Activated B cell treated with CpG ODN at 0.5 μM for 24 hours (primary cell): ENCODE measurements at regions not wholly inside any gene's neighbourhood (a gene's known extent, or its start where the extent isn't known, plus 50 kb on each side); places are given as distances from the start of the nearest gene placed in this dataset.

Experiments
- ATAC-seq: fragments of 200-7000 bp; cut with Tn5 transposase; one replicate; pipeline ENCODE4 v1.10.0; 2021; ENCODE audit warnings: low read depth, mild to moderate bottlenecking, moderate library complexity
- CTCF ChIA-PET: fragments of 350-600 bp; sonication (Branson Sonifier 250); formaldehyde crosslinking; loops from one replicate; lab custom pipeline; 2021; ENCODE audit warnings: antibody characterized with exemption; lab: Charles Lee
- POLR2A ChIA-PET: fragments of 350-600 bp; sonication (Branson Sonifier 250); formaldehyde crosslinking; loops from one replicate; lab custom pipeline; 2021; ENCODE audit warnings: antibody characterized with exemption; lab: Charles Lee
- DNase-seq: peaks from one replicate; pipeline ENCODE4 v3.0.0; 2022
- H3K27ac Mint-ChIP-seq: one replicate; pipeline ENCODE4 v1.8.0; 2020; ENCODE audit warnings: mixed read lengths
- H3K27me3 Mint-ChIP-seq: one replicate; pipeline ENCODE4 v1.8.0; 2021; ENCODE audit warnings: mixed read lengths
- H3K36me3 Mint-ChIP-seq: one replicate; pipeline ENCODE4 v1.8.0; 2021; ENCODE audit warnings: low read depth, mixed read lengths
- H3K4me1 Mint-ChIP-seq: one replicate; pipeline ENCODE4 v1.8.0; 2021; ENCODE audit warnings: mixed read lengths
- H3K4me3 Mint-ChIP-seq: one replicate; pipeline ENCODE4 v1.8.0; 2020; ENCODE audit warnings: mild to moderate bottlenecking, mixed read lengths
- H3K9me3 Mint-ChIP-seq: one replicate; pipeline ENCODE4 v1.8.0; 2020; ENCODE audit warnings: mixed read lengths
- intact Hi-C: fragments of 100-400 bp; cut with micrococcal nuclease; formaldehyde crosslinking; loops from one replicate; pipeline ENCODE4 v1.15.1; 2024
- TF ChIP-seq, protein P1 (sequence below): fragments of 200-600 bp; IDR thresholded peaks from one replicate; pipeline ENCODE4 v1.8.0; 2022; ENCODE audit warnings: antibody characterized with exemption, mild to moderate bottlenecking

DNA sequence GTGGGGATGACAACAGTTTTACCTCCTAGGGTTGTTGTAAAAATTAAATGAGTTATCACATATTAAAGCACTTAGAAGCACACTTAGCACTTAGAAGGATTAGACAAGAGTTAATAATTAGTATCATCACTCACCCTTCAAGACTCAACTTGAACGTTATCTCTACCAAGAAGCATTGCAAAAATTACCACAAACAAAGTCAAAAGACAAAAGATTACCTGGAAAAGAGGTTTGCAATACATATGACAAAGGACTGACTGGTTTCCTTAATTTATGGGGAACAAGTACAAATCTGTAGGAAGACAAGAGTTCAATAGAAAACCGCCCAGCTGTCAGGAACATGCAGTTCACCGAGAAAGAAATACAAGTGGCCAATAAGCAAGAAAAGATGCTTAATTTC is 93.3 kb upstream of the ATP1A1 start:
- Mint-ChIP-seq H3K36me3 (no peaks in the 10 kb centered on the region), H3K27me3 (peaks cover 19% of the 10 kb centered on the region), H3K27ac (no peak overlapping the region), H3K4me3 (no peak overlapping the region), H3K9me3 (peaks cover 11% of the 10 kb centered on the region), H3K4me1 (no peaks in the 10 kb centered on the region)
- ChIA-PET CTCF (no interaction called here), POLR2A (no interaction called here)
- no peak for ATAC-seq
- no peak for DNase-seq
- intact Hi-C loops: no loop called here
- TF ChIP-seq, protein P1, sequence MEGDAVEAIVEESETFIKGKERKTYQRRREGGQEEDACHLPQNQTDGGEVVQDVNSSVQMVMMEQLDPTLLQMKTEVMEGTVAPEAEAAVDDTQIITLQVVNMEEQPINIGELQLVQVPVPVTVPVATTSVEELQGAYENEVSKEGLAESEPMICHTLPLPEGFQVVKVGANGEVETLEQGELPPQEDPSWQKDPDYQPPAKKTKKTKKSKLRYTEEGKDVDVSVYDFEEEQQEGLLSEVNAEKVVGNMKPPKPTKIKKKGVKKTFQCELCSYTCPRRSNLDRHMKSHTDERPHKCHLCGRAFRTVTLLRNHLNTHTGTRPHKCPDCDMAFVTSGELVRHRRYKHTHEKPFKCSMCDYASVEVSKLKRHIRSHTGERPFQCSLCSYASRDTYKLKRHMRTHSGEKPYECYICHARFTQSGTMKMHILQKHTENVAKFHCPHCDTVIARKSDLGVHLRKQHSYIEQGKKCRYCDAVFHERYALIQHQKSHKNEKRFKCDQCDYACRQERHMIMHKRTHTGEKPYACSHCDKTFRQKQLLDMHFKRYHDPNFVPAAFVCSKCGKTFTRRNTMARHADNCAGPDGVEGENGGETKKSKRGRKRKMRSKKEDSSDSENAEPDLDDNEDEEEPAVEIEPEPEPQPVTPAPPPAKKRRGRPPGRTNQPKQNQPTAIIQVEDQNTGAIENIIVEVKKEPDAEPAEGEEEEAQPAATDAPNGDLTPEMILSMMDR: no peak

DNA sequence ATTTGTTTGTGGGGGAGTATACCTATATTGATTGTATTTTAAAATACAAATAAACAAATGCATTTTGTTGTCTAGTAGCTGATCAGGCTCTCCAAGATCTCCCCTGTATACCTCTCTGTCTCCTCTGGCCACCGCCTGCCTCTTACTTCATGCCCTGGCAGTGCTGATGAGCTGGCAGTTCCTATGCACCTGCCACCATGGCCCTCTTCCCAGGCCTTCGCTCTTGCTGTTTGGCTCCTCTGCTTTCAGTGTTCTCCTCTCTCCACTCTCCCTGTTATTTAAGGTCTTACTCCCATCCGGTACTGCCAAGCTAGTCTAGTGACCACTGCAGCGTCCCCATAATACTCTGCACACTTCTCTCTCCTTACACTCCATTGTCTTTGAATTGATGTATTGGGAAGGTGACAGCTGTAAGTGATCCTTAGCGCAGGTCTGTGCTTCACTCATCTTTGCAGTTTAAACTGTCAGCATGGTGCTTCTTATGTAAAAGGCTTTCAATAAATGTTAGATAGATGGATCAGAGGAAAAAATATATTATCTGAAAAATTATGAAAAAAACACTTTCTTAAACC is 88.1 kb upstream of the ATP1A1 start:
- H3K4me3 Mint-ChIP-seq: no peak overlapping the region
- DNase-seq: no peak
- H3K36me3 Mint-ChIP-seq: no peaks in the 10 kb centered on the region
- ATAC-seq: no peak
- ChIA-PET CTCF (no interaction called here), POLR2A (no interaction called here)
- H3K27ac Mint-ChIP-seq: no peak overlapping the region
- peaks cover 20% of the 10 kb centered on the region for H3K27me3 Mint-ChIP-seq
- peaks cover 11% of the 10 kb centered on the region for H3K9me3 Mint-ChIP-seq
- TF ChIP-seq, protein P1: no peak
- H3K4me1 Mint-ChIP-seq: no peaks in the 10 kb centered on the region
- intact Hi-C loops: no loop called here

GRCh38 chr1:116286541-116286971 is 86.5 kb upstream of the ATP1A1 start:
- intact Hi-C loops: no loop called here
- TF ChIP-seq, protein P1: no peak
- H3K27me3 Mint-ChIP-seq: peaks cover 15% of the 10 kb centered on the region
- H3K4me1 Mint-ChIP-seq: no peaks in the 10 kb centered on the region
- ChIA-PET POLR2A (no interaction called here), CTCF (no interaction called here)
- H3K27ac Mint-ChIP-seq: no peak overlapping the region
- peaks cover 6% of the 10 kb centered on the region for H3K9me3 Mint-ChIP-seq
- H3K36me3 Mint-ChIP-seq: no peaks in the 10 kb centered on the region
- ATAC-seq (no peak), DNase-seq (no peak)
- H3K4me3 Mint-ChIP-seq: no peak overlapping the region

DNA sequence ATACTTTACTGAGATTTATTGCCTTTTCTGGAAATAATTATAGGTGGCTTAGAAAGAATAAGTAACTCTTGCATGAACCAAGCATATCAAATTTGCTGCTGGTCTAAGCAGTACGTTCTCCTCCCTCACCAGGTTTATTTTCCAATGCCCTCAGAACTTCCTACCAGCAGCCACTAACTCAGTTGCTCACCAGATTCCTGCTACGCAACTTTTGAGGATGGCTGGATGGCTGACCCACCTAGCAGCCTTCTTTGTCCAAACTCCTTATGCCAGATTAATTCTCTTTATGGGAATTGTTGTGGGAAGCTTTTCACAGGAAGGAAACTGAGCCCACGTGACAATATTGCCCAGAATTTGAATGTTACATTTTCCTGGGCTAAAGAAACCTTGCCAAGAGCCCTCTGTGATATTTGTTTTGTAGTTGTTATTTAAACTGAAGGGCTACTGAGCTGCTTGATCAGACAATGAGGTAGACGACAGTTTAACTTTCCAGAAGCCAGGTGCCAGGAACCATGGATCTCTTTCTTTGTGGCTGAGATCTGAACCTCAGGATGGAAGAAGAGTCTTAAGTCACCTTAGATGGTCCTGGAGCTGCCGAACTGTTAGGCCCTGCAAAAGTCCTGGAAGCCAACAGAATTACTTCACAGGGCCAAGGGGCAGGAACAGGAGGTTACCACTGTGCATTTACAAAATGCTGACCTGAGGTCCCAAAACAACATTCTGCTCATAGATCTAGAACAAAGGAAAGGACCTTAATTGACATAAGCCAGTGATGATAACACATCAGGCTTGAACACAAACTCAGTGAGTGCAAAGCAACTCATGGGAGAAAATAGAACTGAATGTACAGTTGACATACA is 85.5 kb upstream of the ATP1A1 start:
- no peak for ATAC-seq
- peaks cover 15% of the 10 kb centered on the region for H3K27me3 Mint-ChIP-seq
- H3K36me3 Mint-ChIP-seq: no peaks in the 10 kb centered on the region
- H3K4me3 Mint-ChIP-seq: no peak overlapping the region
- H3K27ac Mint-ChIP-seq: no peak overlapping the region
- CTCF ChIA-PET: no interaction called here
- no peak for DNase-seq
- TF ChIP-seq, protein P1: no peak
- no peaks in the 10 kb centered on the region for H3K4me1 Mint-ChIP-seq
- H3K9me3 Mint-ChIP-seq: peaks cover 3% of the 10 kb centered on the region
- POLR2A ChIA-PET: no interaction called here
- intact Hi-C loops: no loop called here

DNA sequence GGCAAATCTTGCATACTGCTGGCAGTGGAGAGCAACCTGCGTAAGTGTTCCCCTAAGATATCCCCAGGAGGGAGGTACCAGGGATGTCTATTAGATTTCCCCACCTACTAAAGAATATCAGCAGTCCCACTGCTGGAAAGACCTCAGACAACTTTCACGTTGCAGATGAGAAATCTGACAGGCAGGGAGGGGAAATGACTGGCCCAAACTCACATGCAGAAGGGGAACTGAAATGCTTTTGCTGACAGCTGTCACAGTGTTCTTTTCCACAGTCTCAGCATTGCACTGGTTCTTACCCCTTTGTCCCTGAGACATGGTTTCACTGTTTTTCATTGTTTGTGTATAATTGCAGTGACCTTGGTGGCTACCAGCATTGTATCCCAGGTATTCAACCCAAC is 84.8 kb upstream of the ATP1A1 start:
- Mint-ChIP-seq H3K9me3 (no peaks in the 10 kb centered on the region), H3K4me1 (no peaks in the 10 kb centered on the region), H3K36me3 (no peaks in the 10 kb centered on the region), H3K4me3 (no peak overlapping the region), H3K27me3 (peaks cover 13% of the 10 kb centered on the region), H3K27ac (no peak overlapping the region)
- DNase-seq (no peak), ATAC-seq (no peak)
- intact Hi-C loops: no loop called here
- TF ChIP-seq, protein P1: no peak
- POLR2A ChIA-PET: no interaction called here
- CTCF ChIA-PET: no interaction called here
